ENCODE measurements at regions not wholly inside any gene's neighbourhood (a gene's known extent, or its start where the extent isn't known, plus 50 kb on each side); places are given as distances from the start of the nearest gene placed in this dataset.

DNA sequence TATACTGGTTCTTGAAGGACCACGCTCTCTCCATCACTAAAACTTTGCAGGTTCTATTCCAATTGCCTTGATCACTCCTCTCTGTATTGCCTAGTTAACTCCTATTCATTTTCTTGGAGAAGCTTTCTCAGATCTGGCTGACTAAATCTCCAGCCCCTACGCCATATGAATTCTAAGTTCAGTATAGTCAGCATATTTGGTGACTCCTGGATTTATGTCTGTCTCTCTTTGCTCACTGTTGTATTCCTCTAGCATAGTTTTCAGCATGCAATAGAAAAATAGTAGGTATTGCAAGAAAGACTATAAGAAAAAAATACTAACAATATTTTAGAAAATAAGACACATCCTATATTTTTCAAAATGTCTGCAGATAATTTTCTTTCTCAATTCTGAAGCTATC is 579.7 kb downstream of the CDH11 start:
- Histone ChIP-seq H3K4me3 (no peak overlapping the region), H3K27ac (no peak overlapping the region)
- no peak for DNase-seq (ENCODE audit: low spot score)
- TF ChIP-seq, protein P1, sequence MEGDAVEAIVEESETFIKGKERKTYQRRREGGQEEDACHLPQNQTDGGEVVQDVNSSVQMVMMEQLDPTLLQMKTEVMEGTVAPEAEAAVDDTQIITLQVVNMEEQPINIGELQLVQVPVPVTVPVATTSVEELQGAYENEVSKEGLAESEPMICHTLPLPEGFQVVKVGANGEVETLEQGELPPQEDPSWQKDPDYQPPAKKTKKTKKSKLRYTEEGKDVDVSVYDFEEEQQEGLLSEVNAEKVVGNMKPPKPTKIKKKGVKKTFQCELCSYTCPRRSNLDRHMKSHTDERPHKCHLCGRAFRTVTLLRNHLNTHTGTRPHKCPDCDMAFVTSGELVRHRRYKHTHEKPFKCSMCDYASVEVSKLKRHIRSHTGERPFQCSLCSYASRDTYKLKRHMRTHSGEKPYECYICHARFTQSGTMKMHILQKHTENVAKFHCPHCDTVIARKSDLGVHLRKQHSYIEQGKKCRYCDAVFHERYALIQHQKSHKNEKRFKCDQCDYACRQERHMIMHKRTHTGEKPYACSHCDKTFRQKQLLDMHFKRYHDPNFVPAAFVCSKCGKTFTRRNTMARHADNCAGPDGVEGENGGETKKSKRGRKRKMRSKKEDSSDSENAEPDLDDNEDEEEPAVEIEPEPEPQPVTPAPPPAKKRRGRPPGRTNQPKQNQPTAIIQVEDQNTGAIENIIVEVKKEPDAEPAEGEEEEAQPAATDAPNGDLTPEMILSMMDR (IDR thresholded peaks at IDR 0.05) = no peak

DNA sequence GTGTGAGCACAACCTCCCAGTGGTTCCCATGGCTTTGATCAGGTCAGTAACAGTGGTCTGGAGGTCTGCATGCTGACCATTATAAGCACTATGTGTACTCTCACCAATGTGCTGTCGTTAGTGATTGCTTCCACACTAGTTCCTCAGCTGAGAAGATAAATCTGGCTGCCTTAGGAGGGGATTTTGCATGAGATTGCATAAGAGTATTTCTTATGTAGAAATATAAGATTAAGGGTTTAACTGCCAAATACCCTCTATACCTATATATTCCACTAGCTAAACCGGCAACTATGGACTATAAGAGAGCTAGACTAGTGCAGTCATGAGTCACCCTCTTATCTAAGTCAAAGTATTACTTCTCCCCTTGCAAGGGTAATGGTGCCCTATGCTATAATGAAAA is 580.2 kb downstream of the CDH11 start:
- TF ChIP-seq, protein P1 (IDR thresholded peaks at IDR 0.05) = no peak
- no peak overlapping the region for H3K4me3 ChIP-seq
- no peak overlapping the region for H3K27ac ChIP-seq
- DNase-seq (ENCODE audit: low spot score) = no peak

DNA sequence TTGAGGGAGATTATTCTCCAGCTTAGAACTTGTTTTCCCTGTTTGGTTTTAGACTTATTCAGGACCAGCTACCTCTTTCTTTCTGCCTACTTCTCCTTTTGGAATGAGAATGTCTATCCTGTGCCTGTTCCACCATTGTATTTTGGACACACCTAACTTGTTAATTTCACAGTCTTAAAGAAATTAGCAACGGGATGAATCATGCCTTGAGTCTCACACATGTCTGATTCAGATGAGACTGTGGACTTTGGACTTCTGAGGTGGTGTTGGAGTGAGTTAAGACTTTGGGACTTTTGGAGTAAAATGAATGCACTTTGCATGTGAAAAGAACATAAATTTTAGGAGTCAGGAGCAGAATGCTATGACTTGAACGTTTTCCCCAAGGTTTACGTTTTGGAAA is 581.4 kb downstream of the CDH11 start:
- no peak overlapping the region for H3K4me3 ChIP-seq
- no peak for DNase-seq (ENCODE audit: low spot score)
- no peak overlapping the region for H3K27ac ChIP-seq
- TF ChIP-seq, protein P1 (IDR thresholded peaks at IDR 0.05) = no peak

DNA sequence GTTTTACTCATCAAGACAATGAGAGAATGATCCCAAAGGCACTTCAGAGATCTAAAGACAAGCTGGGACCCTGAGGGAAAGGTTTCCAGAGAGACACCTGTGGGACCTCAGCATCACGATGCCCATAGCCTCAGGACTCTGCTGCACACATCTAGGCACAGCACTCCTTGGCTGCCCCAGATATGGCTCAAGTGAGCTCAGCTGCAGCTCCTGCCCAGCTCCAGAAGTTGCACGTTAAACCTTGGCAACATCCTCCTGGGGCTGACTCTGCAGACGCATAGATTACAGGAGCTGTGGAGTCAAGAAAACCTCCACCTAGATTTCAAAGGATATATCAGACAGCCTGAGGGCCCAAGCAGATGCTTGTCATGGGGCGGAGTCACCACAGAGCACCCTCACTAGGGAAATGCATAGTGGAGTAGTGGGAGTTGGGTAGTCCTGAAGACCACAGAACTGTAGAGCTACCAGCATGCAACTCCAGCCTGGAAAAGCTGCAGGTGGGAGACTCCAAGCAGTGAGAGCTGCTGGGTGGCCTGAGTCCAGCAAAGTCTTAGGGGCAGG is 582.0 kb downstream of the CDH11 start:
- DNase-seq (ENCODE audit: low spot score) = no peak
- Histone ChIP-seq H3K4me3 (no peak overlapping the region), H3K27ac (no peak overlapping the region)
- TF ChIP-seq, protein P1 (IDR thresholded peaks at IDR 0.05) = no peak

DNA sequence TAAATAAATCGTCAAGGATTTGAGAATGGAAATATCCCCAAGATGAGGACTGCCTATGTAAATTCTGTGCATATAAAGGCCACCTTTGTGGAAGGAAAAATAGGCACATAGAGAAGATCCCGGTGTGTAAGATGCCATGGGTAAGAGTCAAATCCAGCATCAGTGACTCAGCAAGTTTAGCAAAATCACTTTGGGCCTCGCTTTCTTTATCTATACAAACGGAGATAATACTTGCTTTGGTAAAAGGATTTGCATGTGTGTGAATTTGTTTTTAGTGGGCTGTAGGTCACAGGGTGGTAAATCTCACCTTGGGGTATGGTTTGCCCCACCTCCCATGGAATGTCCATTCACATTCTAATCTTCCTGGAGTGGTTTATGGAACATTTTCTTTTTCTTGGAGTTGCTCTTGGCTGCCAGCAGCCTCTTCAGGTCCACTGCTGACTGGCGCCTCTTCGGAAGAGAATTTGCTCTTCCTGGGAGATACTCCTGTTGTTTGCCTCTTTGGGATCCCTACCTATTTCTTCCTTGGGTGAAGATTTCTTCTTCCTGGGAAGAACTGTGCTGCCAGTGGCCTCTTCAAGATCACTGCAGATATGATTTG is 587.6 kb downstream of the CDH11 start:
- no peak overlapping the region for H3K27ac ChIP-seq
- no peak overlapping the region for H3K4me3 ChIP-seq
- TF ChIP-seq, protein P1 (IDR thresholded peaks at IDR 0.05) = no peak
- DNase-seq (ENCODE audit: low spot score) = no peak

DNA sequence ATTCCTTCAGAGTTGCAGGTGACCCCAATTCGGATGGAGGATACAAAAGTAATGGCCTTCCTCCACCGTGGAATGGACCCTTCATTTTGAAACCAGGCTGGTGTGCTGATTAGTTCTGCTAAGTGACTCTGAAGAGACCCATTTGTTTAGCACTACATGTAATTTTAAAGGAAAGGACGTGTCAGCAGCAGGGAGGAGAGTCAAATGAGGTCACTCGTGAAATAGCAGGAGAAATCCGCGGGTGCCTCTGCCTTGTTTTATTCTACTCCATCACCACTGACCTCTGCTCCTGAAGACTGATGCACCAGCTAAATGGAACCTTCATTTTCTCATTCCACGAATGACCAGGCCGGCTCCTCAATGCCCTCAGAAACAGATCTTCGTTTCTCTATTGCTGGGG is 589.2 kb downstream of the CDH11 start:
- Histone ChIP-seq H3K27ac (no peak overlapping the region), H3K4me3 (no peak overlapping the region)
- DNase-seq (ENCODE audit: low spot score) = no peak
- TF ChIP-seq, protein P1 (IDR thresholded peaks at IDR 0.05) = no peak

DNA sequence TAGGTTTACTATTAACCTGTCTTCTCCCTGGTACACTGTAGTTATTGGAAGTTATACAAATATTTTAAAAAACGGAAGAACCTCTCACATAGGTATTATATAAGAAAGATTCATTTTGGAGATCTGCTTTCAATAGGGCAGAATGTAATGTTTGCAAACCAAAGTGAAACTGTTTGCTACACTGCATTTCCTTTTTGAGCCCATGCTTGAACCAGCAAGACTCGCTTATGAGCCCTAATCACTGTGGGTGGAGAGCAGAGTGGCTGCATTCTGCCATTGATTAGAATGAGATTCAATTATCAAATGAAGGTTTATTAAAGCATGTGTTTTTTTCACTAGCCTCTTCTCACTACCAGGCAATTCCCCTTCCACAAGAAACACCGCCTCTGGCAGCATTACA is 589.7 kb downstream of the CDH11 start:
- TF ChIP-seq, protein P1 (IDR thresholded peaks at IDR 0.05) = no peak
- Histone ChIP-seq H3K4me3 (no peak overlapping the region), H3K27ac (no peak overlapping the region)
- no peak for DNase-seq (ENCODE audit: low spot score)
